NCI-H2171 treated with DMSO at 0.1 percent for 48 hours (cell line): ENCODE measurements at regions not wholly inside any gene's neighbourhood (a gene's known extent, or its start where the extent isn't known, plus 50 kb on each side); places are given as distances from the start of the nearest gene placed in this dataset.
A peak's percentile ranks its signal among the peaks of the same experiment; 100 is the strongest.

Source experiments
- DNase-seq: peaks from one replicate; lab custom pipeline; 2025; lab: John Stamatoyannopoulos, UW

DNA sequence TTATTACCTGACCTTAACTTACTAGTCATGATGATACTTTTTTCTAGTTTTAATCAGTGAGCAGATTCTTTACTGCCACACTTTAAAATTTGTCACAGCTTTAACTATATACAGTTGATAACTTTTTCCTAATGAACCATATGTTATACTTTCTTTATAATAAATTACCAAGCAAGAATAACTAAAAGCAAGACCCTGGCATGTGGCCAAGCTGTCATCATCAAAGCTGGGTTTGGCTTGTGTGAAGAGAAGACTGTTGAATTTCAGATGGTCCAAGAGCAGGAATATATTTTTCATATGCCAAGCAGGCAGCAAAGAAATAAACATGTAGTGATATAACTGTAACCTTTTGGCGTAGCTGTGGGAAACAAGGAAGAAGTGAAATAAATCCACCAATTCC, 93.5 kb downstream of the PUS7L start:
- DNase-seq, result no peak

DNA sequence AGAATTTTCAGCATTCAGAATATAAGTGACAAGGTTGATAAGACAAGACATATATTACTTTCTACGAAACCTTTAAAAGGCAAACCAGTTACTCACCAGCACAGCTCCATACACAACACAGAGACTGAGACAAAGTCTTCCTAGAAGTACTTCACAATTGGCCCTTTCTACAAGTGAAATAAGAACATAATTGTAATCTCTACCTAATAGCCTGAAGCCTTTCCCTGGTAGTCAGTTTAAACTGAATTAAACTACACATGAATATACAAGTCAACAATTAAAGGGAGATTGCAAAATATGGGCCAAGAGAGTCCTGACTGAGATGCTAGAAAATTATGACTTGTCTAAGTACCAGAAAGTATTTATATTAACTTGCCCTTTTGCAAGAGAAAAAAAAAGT, 95.9 kb downstream of the PUS7L start:
- DNase-seq, result no peak

DNA sequence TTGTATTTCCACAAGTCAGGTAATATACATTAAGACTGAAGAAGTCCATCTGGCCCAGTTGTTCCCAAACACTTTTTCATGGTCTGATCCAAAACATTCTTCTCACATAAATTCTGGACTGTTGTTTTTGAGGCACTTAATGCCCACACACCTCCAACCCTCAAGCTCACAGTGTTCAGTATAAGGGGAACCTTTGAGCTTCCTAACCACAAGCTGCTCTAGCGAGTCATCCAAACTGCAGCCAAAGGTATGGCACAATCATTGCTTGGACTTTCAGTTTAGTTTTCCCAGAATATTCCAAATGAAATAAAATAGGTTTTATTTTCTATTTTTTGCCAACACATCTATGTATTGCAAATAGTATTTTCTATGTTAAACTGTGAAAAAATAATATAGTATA, 103.0 kb downstream of the PUS7L start:
- no peak for DNase-seq

DNA sequence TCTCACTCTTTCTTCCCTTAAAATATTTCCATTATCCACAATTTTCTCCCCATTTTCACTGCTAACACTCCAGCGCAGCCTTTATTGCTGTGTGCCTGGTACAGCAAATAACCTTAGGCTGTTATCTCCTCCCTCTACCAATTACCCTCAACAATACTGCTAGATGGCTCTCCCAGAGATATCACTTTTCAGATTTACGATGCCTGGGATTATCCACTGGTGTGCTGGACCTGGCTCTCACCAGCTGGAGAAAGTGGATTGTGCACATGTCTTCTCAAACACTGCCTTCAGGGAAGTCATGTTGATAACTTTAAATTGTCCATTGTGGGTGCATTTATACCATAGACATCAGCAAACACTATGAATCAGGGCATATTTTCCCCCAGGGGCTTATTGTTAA, 101.9 kb upstream of the ADAMTS20 start:
- no peak for DNase-seq

DNA sequence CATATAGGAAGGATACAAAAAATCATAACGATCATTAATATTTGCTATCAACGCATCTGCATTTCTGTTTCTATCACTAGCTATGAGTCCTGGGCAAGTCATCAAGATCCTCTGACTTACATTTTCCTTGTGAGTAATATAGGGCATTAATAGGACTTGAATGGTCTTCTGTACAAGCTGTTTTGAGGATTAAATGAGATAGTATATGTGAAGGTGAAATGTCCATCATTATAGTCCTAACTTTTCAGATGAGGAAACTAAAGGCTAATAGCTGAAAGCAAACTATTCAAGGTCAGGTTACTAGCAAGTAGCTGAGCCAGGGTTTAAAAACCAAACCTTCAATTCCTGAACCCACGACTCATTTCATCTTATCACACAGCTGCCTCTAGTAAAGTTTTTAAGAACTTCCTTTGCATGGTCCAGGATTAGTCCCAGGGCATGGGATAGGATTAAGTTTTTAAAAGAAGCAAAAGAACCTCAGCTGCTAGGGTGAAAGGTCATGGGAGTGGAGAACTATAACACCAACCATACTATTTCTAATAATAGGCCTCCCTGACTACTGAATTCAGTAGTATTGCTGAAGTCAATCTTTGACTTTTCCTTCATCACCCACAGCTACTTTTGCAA, 101.4 kb upstream of the ADAMTS20 start:
- DNase-seq, result no peak

DNA sequence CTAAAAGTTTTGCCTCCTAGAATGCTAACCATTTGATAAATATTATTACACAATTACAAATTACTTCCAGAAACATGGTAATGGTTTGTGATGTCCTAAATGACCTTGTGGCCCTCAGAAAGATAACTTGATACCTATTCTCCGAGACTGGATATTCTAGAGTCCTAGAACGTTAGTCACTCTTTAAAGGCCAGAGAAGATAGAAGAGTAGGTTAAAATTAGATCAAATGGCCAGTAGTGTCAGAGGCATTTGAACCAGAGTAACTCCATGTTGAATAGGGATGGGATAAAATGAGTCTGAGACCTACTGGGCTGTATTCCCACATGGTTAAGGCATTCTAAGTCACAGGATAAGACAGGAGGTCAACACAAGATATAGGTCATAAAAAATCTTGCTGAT, 96.6 kb upstream of the ADAMTS20 start:
- DNase-seq, result no peak

DNA sequence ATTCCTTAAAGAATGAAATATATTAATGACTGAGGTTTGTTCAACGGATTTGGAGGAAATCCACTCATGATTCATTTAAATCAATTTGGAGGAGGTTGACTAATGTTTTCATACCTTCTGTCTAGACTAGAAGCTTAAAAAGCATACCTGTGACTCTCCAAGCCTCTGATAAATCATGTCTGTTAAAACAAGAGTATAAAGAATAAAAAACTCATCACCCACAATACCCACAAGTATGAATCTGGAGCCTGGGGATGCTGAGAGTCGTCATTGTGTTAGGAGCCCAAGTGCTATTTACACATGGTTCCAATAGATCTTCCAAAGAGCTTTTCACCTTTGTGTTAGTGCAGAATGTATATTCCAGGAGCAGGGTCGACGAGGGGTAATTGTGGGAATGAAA, 86.8 kb upstream of the ADAMTS20 start:
- DNase-seq, result peak; percentile 87

DNA sequence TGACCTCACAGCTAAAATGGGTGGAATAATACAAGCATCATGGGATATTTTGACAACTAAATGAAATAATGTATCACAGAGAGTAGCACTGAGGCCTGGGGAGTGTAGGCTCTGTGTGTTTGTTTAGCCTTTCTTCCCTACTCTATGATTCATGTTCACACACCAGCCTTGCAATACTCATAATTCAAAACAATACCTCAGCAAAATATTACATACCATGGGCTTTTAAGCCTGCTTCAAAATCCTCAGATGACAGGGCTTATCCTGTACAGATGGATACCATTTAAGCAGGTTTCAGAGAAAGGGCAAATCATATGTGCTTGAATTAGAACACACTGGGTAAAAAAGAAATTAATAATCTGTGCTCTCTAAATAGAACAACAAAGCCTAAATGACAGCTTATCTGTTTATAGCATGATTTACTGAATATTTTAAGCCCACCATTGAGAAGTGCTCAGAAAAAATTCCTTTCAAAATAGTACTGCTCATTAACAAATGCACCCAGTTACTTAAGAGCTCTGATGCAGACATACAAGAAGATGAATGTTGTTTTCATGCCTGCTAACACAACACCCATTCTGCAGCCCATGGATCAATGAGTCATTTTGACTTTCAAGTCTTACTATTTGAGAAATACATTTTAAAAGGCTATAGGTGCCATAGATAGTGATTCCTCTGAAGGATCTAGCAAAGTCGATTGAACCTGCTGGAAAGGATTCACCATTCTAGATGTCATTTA, 84.9 kb upstream of the ADAMTS20 start:
- DNase-seq, result no peak

DNA sequence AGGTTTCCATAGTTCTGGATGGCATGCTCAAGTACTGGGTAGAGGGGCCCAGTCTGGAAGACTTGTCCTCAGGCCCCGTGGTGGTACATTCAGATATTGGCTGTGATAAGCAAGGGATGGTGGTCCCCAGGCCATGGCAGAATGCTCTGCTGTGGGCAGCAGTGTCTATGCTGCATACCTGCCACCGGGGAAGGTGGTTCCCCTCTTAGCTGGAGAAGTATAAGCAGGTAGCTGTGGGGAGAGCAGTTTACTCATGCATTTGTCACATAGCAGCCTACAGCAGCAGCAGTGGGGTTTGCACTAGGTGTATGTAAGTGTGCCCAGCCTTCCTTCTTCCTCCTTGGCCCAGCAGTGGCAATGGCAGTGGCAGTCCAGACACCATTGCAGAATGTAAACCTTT, 69.3 kb upstream of the ADAMTS20 start:
- DNase-seq, result no peak

DNA sequence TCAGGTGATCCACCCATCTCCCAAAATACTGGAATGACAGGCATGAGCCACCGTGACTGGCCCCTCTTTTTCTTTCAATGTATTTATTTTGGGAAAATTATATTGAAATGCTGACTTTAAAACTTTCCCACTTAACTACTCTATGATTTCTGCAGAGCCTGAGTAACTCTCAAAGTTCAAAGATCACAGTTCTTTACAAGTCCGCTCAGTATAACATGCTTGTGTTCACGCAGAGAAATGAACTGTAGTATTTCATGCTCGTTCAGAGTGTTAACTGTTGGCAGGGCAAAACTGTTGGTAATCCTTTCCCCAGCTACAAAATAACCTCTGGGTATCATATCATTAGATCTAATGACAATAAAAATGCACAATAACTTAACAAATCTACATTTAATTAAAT, 50.7 kb upstream of the ADAMTS20 start:
- DNase-seq, result no peak
